Upper lobe of right lung (tissue), 1 donor: ENCODE measurements at regions not wholly inside any gene's neighbourhood (a gene's known extent, or its start where the extent isn't known, plus 50 kb on each side); places are given as distances from the start of the nearest gene placed in this dataset.
"Not testable (repeated sequence)": the region's sequence is repeated elsewhere in the genome, so short reads cannot be mapped to it uniquely, and the experiment has no call there.

Experiments
- ATAC-seq: fragments of 200-7000 bp; cut with Tn5 transposase; one replicate; pipeline ENCODE4 v1.9.1; 2020; ENCODE audit warnings: mild to moderate bottlenecking, moderate library complexity
- DNase-seq: peaks from one replicate; pipeline ENCODE4 v3.0.0-alpha.2; 2020
- H3K27ac ChIP-seq: fragments of 200-600 bp; one replicate; pipeline ENCODE4 v1.8.0; 2022
- H3K27me3 ChIP-seq: fragments of 200-600 bp; one replicate; pipeline ENCODE4 v1.8.0; 2022; ENCODE audit warnings: mild to moderate bottlenecking
- H3K36me3 ChIP-seq: fragments of 200-600 bp; one replicate; pipeline ENCODE4 v1.8.0; 2022
- H3K4me1 ChIP-seq: fragments of 200-600 bp; one replicate; pipeline ENCODE4 v1.8.0; 2022
- H3K4me3 ChIP-seq: fragments of 200-600 bp; one replicate; pipeline ENCODE4 v1.8.0; 2022; ENCODE audit warnings: mild to moderate bottlenecking
- H3K9me3 ChIP-seq: fragments of 200-600 bp; one replicate; pipeline ENCODE4 v1.8.0; 2022
- CTCF ChIP-seq: fragments of 200-600 bp; IDR thresholded peaks from one replicate; pipeline ENCODE4 v1.8.0; 2022; ENCODE audit warnings: antibody characterized with exemption
- intact Hi-C: fragments of 100-400 bp; cut with DNase I; formaldehyde crosslinking; loops from one replicate; pipeline ENCODE4 v1.11.0; 2022
- donor health status: DM: no; HTN: yes; CAD: no; lungs with severe emphysema.

- Histone ChIP-seq H3K27me3 (no peaks in the 10 kb centered on the region), H3K36me3 (no peaks in the 10 kb centered on the region), H3K4me3 (no peak overlapping the region), H3K9me3 (no peaks in the 10 kb centered on the region), H3K4me1 (no peaks in the 10 kb centered on the region), H3K27ac (no peak overlapping the region)
- intact Hi-C loops: no loop called here
- DNase-seq (no peak), ATAC-seq (no peak)
- TF ChIP-seq CTCF: no peak
Observed at GRCh38 chr13:88257706-88258105, 586.5 kb downstream of the SLITRK5 start.

GRCh38 chr13:88263808-88264207, 592.6 kb downstream of the SLITRK5 start:
- no peaks in the 10 kb centered on the region for H3K27me3 ChIP-seq
- ATAC-seq: no peak
- H3K4me3 ChIP-seq: no peak overlapping the region
- no peaks in the 10 kb centered on the region for H3K36me3 ChIP-seq
- H3K9me3 ChIP-seq: no peaks in the 10 kb centered on the region
- intact Hi-C loops: no loop called here
- no peak for TF ChIP-seq CTCF
- no peaks in the 10 kb centered on the region for H3K4me1 ChIP-seq
- no peak overlapping the region for H3K27ac ChIP-seq
- no peak for DNase-seq

GRCh38 chr13:88281841-88282240, 610.7 kb downstream of the SLITRK5 start:
- Histone ChIP-seq H3K27ac (no peak overlapping the region), H3K36me3 (no peaks in the 10 kb centered on the region), H3K4me3 (no peak overlapping the region), H3K27me3 (no peaks in the 10 kb centered on the region), H3K4me1 (no peaks in the 10 kb centered on the region), H3K9me3 (no peaks in the 10 kb centered on the region)
- ATAC-seq (no peak), DNase-seq (no peak)
- TF ChIP-seq CTCF: no peak
- intact Hi-C loops: no loop called here

GRCh38 chr13:88285329-88285728, 614.2 kb downstream of the SLITRK5 start:
- Histone ChIP-seq H3K4me3 (no peak overlapping the region), H3K9me3 (no peaks in the 10 kb centered on the region), H3K36me3 (no peaks in the 10 kb centered on the region), H3K4me1 (no peaks in the 10 kb centered on the region), H3K27me3 (no peaks in the 10 kb centered on the region), H3K27ac (no peak overlapping the region)
- ATAC-seq (no peak), DNase-seq (no peak)
- intact Hi-C loops: no loop called here
- no peak for TF ChIP-seq CTCF

- H3K36me3 ChIP-seq: no peaks in the 10 kb centered on the region
- no peaks in the 10 kb centered on the region for H3K9me3 ChIP-seq
- H3K4me1 ChIP-seq: no peaks in the 10 kb centered on the region
- TF ChIP-seq CTCF: no peak
- H3K27ac ChIP-seq: no peak overlapping the region
- no peaks in the 10 kb centered on the region for H3K27me3 ChIP-seq
- ATAC-seq (no peak), DNase-seq (no peak)
- intact Hi-C loops: no loop called here
- H3K4me3 ChIP-seq: no peak overlapping the region
Observed at GRCh38 chr13:88288326-88288725, 617.2 kb downstream of the SLITRK5 start.

- H3K9me3 ChIP-seq, intact Hi-C loops, H3K27ac ChIP-seq, H3K4me3 ChIP-seq, ATAC-seq, H3K4me1 ChIP-seq, H3K27me3 ChIP-seq, H3K36me3 ChIP-seq: not testable (repeated sequence)
- peak; percentile 51 for DNase-seq
Observed at GRCh38 chr13:88291731-88292130, 620.6 kb downstream of the SLITRK5 start.
